HuH-7.5 (cell line): ENCODE measurements at regions not wholly inside any gene's neighbourhood (a gene's known extent, or its start where the extent isn't known, plus 50 kb on each side); places are given as distances from the start of the nearest gene placed in this dataset.

ENCODE experiments used
- DNase-seq: peaks from one replicate; pipeline ENCODE4 v3.0.0; 2011; ENCODE audit warnings: low spot score

- no peak for DNase-seq
These were observed 492.1 kb downstream of the LMO4 start for GRCh38 chr1:87820668-87821334.

GRCh38 chr1:87821335-87821697 lies 492.6 kb downstream of the LMO4 start:
- no peak for DNase-seq

GRCh38 chr1:87826681-87827251 lies 498.1 kb downstream of the LMO4 start:
- DNase-seq = no peak

- no peak for DNase-seq
These were observed 500.7 kb downstream of the LMO4 start for GRCh38 chr1:87829360-87829759.

- DNase-seq = no peak
These were observed 501.8 kb downstream of the LMO4 start for GRCh38 chr1:87830432-87830978.

- no peak for DNase-seq
These were observed 504.5 kb downstream of the LMO4 start for GRCh38 chr1:87833166-87833565.

- no peak for DNase-seq
These were observed 505.5 kb downstream of the LMO4 start for GRCh38 chr1:87834151-87834550.

GRCh38 chr1:87834941-87835340 lies 506.3 kb downstream of the LMO4 start:
- no peak for DNase-seq

GRCh38 chr1:87840767-87841166 lies 512.1 kb downstream of the LMO4 start:
- no peak for DNase-seq

GRCh38 chr1:87841332-87841731 lies 512.7 kb downstream of the LMO4 start:
- no peak for DNase-seq

DNA sequence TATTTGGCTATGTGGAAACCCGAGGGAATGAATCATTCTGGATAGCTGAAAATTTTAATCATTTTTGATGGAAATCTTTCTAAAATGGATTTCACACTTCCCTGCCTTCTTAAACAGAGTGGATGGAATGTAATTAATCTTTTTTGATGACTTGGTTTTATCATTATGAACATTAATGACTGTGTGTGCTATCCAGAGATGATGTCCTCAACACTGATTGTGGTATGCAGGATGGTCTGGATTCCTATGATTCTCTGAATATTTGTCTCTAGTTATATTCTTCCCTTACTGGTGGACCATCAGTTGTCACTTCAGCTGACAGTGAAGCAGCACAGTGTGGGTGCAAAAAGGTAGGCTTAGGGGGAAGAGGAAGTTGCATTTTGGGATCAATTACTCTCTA lies 513.5 kb downstream of the LMO4 start:
- DNase-seq = no peak

DNA sequence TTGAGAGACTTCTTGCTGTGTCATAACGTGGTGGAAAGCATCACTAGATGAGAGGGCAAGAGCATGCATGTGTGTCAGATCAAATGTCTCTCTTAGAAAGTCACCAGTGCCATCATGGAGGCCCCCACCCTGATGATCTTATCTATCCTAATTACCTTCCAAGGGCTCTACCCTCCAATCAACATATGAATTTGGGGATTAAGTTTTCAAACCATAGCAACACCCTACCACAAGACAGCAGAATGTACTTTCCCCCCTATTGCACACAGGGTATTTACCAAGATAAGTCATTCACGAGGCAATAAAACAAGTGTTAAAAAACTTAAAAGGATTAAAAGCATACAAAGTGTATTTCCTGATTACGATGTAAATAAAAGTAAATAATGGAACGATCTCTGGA lies 515.6 kb downstream of the LMO4 start:
- DNase-seq = no peak

DNA sequence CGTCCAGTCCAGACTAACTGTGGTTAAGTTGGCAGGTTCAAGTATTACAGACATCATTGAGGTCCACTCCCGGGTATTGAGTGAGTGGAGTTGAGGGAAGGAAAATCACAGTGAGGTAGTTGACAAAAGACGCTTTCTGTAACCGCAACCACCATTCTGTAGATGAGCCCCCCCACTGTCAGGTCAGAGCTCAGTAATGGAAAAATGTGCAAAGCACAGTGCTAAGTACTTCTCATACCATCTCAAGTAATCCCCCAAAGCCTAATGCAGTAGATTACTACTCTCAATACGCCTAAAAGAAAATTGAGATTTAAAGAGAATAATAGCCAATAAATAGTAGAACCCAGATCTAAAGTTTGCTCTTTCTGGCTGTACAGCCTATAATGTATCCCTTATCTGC lies 522.8 kb downstream of the LMO4 start:
- DNase-seq = no peak

GRCh38 chr1:87852410-87853161 lies 523.9 kb downstream of the LMO4 start:
- DNase-seq = no peak

DNA sequence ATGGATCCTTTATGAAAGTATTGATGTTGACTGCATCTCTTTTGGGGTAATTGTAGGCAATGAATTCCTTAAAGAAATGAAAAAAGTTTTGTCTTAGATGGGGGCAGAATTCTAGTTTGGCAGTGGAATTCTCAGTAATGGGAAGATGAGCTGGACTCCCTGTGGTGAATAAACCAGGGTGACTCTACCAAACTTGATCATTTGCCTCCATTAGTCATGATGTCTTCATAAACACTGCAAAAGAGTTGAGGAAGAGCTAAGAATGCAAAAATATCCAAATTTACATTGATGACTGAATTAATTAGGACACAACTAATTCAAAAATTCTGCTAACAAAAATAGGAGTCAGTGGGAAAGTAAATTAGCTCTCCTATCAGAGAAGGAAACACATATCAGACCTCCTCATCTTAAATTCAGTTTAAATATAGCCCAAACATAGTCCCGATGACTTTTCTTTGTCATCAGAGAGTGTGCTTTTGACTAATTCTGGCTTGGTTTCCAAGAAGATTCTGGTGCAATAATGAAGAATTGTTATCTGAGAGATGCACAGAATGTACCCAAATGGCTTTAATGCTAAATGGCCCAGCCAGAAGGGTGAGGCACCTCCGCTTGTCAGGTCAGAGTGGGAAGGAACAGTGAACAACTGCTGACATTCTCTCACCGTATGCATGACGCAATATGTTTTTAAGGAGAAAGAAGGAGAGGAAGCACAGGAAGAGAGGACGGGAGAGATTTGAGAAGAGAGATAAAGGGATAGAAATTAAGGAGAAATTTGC lies 525.1 kb downstream of the LMO4 start:
- DNase-seq = no peak

DNA sequence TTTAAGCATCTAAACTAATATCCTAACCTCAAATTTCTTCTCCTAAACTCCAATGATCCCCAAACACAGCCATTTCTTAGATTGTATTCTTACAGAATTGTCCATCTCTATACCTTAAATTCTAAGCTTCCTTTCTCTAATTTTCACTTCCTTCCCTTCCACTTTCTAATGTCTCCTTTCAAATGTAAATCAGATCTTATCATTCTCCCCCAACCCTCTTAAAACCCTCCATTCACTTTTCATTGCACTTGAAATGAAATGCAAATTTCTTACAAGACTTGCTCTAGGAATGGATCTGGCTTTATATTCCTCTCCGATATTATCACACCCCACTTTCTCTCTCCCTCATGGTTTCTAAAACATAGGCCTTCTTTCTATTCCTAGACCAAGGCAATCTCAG lies 534.6 kb downstream of the LMO4 start:
- DNase-seq = no peak

DNA sequence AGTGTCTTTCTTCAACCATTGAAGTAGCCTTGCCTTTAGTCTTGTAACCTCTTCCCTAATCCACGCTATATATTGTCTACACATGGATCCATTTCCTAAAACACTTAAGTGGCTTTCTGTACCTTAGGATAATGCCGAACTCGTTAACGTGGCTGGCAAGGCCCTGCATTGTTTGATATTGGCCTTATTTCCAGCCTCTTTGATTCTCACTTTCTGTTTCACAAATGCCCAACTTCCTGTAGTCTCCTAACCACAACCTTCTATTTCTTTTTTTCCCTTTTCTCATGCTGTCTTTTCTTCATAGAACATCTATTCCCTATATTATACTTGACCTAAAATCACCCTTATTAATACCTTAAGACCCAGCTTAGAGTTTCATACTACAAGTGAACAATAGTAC lies 536.0 kb downstream of the LMO4 start:
- DNase-seq = no peak

DNA sequence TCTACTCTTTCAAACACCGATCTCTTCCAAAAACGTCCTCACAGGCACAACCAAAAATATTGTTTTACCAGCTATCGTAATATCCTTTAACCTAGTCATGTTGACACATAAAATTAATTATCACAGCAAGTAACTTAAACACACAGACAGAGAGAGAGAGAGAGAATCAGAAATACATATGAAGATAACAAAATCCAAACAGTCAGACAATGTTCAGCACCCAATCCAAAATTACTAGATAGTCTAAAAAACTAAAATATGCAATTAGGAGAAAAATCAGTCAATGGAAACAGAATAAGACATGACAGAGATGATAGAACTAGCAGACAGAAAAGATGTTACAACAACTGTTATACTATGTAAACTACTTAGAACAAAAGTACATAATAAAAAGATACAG lies 537.7 kb downstream of the LMO4 start:
- DNase-seq = no peak

GRCh38 chr1:87867626-87868025 lies 538.9 kb downstream of the LMO4 start:
- DNase-seq = no peak

DNA sequence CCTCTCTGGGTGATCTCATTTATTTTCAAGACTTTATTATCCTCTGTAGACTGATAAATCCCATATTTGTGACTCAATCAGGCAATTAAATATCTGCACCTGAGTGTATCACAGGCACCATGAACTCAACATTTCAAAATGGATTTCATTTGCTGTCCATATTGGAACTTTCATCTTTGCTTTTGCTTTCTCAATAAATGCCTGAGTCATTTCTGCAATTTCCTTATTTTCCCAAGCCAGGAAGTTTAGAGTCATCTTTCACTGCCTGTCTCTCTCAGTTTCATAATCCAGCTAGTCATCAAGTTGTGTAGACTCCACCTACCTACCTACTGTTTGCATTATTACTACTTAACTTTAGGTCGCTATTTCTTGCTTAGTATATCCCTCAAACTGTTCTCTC lies 540.9 kb downstream of the LMO4 start:
- no peak for DNase-seq

- DNase-seq = no peak
These were observed 543.5 kb downstream of the LMO4 start for GRCh38 chr1:87872189-87872588.

DNA sequence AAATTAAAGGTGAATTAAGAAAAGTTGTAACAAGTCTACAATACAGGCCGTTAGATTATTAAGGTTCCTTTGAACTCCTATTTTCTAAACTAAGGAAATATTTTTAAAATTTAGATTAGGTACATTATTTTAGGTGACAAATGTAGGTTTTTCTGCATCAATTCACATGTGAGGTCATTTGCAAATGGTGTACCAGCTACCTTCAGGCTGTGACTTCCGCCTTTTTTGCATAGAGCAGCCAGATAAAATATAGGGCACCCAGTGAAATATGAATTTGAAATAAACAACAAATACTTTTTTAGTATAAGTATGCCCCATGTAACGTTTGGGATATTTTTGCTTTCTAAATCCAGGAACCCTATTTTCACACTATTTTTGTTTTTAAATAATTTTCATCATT lies 544.0 kb downstream of the LMO4 start:
- DNase-seq = no peak

GRCh38 chr1:87878873-87879272 lies 550.2 kb downstream of the LMO4 start:
- no peak for DNase-seq
